ENCODE measurements at regions not wholly inside any gene's neighbourhood (a gene's known extent, or its start where the extent isn't known, plus 50 kb on each side); places are given as distances from the start of the nearest gene placed in this dataset.

- no peak for DNase-seq
These were observed 293.5 kb upstream of the SOX2 start for GRCh38 chr3:181418233-181418632.

GRCh38 chr3:181417748-181418147, 294.0 kb upstream of the SOX2 start:
- DNase-seq: peak; percentile 26

DNA sequence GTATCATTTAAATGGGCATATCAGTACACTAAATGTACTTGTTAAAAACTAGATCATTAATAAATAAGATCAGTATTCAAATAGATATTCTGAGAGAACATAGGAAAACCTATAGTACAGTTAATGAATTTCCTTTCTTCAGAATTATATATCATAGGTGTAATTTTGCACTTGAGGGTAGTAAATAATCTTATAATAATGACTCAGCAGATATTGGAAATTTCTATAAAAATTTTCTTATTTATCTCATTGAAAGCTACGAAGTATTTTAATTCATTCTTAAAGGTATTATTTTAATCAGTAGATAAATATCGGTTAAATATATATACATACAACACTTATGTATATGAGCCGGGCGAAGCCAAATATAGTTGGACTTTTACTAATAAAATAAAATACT, 300.9 kb upstream of the SOX2 start:
- DNase-seq: no peak

GRCh38 chr3:181403876-181404660, 307.7 kb upstream of the SOX2 start:
- DNase-seq: no peak

GRCh38 chr3:181402347-181402746, 309.4 kb upstream of the SOX2 start:
- no peak for DNase-seq

DNA sequence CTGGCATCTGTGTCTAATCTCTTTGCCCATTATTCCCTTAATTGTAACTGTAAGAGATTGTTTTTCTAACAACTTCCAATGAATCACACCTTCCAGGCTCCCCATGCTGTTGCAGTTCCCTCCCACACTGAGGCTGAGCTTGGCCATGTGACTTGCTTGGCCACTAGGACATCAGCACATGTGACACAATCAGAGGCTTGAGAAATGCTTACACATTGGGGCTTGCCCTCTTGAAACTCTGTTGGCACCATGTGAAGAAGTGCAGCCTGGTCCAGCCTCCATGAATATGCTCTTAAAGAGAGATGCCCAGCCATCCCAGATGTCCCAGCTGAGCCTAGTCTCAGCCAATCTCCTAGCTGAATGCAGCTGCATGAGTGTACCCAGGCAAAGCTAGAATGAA, 326.8 kb upstream of the SOX2 start:
- DNase-seq: no peak

- no peak for DNase-seq
These were observed 328.0 kb upstream of the SOX2 start for GRCh38 chr3:181383760-181384159.

GRCh38 chr3:181383201-181383600, 328.5 kb upstream of the SOX2 start:
- no peak for DNase-seq

GRCh38 chr3:181382656-181383055, 329.1 kb upstream of the SOX2 start:
- no peak for DNase-seq

GRCh38 chr3:181379278-181379677, 332.4 kb upstream of the SOX2 start:
- no peak for DNase-seq

- no peak for DNase-seq
These were observed 342.1 kb upstream of the SOX2 start for GRCh38 chr3:181369637-181370036.

- DNase-seq: no peak
These were observed 348.5 kb upstream of the SOX2 start for GRCh38 chr3:181363231-181363630.

GRCh38 chr3:181362378-181362777, 349.3 kb upstream of the SOX2 start:
- DNase-seq: no peak

GRCh38 chr3:181358562-181358961, 353.2 kb upstream of the SOX2 start:
- no peak for DNase-seq

DNA sequence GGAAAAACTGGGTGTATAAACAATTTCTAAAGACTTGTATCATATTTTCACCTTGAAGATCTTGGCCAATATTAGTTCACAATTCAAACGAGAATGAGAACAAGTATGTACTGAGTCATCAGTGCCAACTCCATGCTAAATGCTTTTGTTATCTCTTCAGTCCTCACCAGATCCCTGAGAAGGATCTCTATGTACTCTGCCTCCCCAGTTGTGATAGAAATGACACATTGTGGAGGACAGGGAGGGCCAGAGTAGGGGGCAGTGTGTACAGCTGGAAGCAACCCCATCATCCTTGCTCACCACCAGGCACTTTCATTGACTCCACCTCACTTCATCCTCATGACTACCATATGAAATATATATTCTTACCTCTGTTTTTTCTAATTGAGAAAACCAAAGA, 353.7 kb upstream of the SOX2 start:
- no peak for DNase-seq

- no peak for DNase-seq
These were observed 357.6 kb upstream of the SOX2 start for GRCh38 chr3:181354140-181354539.

- no peak for DNase-seq
These were observed 354.8 kb upstream of the DNAJC19 start for GRCh38 chr3:181344331-181344730.

- DNase-seq: no peak
These were observed 347.1 kb upstream of the DNAJC19 start for GRCh38 chr3:181336597-181336996.

DNA sequence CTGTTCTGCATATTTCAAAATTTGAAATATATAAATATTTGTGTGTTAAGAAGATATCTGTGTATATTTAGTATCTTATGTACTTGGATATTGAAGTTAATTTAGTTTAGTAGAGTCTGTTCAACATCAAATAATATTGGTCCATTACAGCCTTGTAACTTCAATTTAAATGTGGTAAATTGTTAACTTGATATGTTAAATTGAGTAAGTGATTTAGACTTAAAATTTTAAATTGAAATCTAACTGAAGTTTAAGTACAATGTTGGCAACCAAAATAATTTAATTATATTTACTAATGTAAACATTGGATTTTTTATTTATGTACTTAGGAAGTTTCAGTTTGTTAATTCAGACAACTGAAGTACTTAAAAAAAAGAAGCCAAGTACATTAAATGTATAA, 343.9 kb upstream of the DNAJC19 start:
- no peak for DNase-seq

GRCh38 chr3:181330821-181331563, 341.5 kb upstream of the DNAJC19 start:
- DNase-seq: no peak

- DNase-seq: no peak
These were observed 340.7 kb upstream of the DNAJC19 start for GRCh38 chr3:181330257-181330656.

DNA sequence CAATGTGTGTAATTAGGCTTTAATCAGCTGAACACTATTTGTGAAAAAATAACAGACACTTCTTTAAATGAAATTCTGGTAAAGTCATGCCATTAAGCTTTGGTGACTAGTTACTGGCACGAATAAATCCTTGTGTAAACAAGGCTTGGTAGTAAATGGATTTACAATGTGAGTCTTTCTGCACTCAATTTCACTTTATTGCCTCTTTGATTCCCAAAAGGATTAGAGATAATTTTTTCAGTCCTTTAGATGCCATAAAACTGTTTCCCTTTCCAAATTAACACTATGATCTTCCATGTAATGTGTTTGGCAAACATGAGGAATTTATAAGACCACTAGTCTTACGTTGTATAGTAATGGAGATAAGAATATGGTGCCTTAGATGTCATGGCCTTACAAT, 339.5 kb upstream of the DNAJC19 start:
- no peak for DNase-seq

GRCh38 chr3:181328346-181328745, 338.8 kb upstream of the DNAJC19 start:
- no peak for DNase-seq

- no peak for DNase-seq
These were observed 337.8 kb upstream of the DNAJC19 start for GRCh38 chr3:181327349-181327748.
